NCI-H748 treated with DMSO at 0.1 percent for 48 hours (cell line): ENCODE measurements at regions not wholly inside any gene's neighbourhood (a gene's known extent, or its start where the extent isn't known, plus 50 kb on each side); places are given as distances from the start of the nearest gene placed in this dataset.

Experiments used
- DNase-seq: peaks from one replicate; lab custom pipeline; 2025; lab: John Stamatoyannopoulos, UW

GRCh38 chr2:118186110-118186857, 98.0 kb downstream of the INSIG2 start:
- DNase-seq: peak; percentile 62

- peak; percentile 66 for DNase-seq
These were observed 97.2 kb downstream of the INSIG2 start for GRCh38 chr2:118185210-118186109.

GRCh38 chr2:118183381-118183780, 95.1 kb downstream of the INSIG2 start:
- DNase-seq: no peak

GRCh38 chr2:118179445-118179844, 91.2 kb downstream of the INSIG2 start:
- DNase-seq: no peak

GRCh38 chr2:118177884-118178283, 89.6 kb downstream of the INSIG2 start:
- DNase-seq: no peak

- DNase-seq: no peak
These were observed 89.0 kb downstream of the INSIG2 start for GRCh38 chr2:118177318-118177717.

GRCh38 chr2:118176601-118177000, 88.3 kb downstream of the INSIG2 start:
- no peak for DNase-seq

GRCh38 chr2:118171546-118171945, 83.3 kb downstream of the INSIG2 start:
- DNase-seq: no peak

GRCh38 chr2:118169359-118170005, 81.2 kb downstream of the INSIG2 start:
- DNase-seq: no peak

GRCh38 chr2:118168615-118169014, 80.3 kb downstream of the INSIG2 start:
- DNase-seq: no peak

- DNase-seq: no peak
These were observed 78.8 kb downstream of the INSIG2 start for GRCh38 chr2:118167026-118167425.

- DNase-seq: no peak
These were observed 78.0 kb downstream of the INSIG2 start for GRCh38 chr2:118166242-118166641.

- DNase-seq: no peak
These were observed 77.3 kb downstream of the INSIG2 start for GRCh38 chr2:118165595-118165994.
